ENCODE measurements at regions not wholly inside any gene's neighbourhood (a gene's known extent, or its start where the extent isn't known, plus 50 kb on each side); places are given as distances from the start of the nearest gene placed in this dataset.

GRCh38 chr4:84336964-84337705, 162.0 kb downstream of the NKX6-1 start:
- TF ChIP-seq CTCF (IDR thresholded peaks at IDR 0.05) (no peak), POLR2A (IDR thresholded peaks at IDR 0.05) (no peak), POLR2AphosphoS5 (IDR thresholded peaks at IDR 0.05) (no peak), EP300 (IDR thresholded peaks at IDR 0.05) (no peak)
- WGBS, 2 donors: 61 to 64% methylated on average over 3 of the region's 3 CpGs
- Histone ChIP-seq H3K9me3 (no peaks in the 10 kb centered on the region), H3K4me1 (no peaks in the 10 kb centered on the region), H3K27ac (no peak overlapping the region), H3K4me3 (no peak overlapping the region), H3K27me3 (no peaks in the 10 kb centered on the region), H3K36me3 (no peaks in the 10 kb centered on the region)
- DNase-seq: no peak
- intact Hi-C loops (cut with DNase I): no loop called here

DNA sequence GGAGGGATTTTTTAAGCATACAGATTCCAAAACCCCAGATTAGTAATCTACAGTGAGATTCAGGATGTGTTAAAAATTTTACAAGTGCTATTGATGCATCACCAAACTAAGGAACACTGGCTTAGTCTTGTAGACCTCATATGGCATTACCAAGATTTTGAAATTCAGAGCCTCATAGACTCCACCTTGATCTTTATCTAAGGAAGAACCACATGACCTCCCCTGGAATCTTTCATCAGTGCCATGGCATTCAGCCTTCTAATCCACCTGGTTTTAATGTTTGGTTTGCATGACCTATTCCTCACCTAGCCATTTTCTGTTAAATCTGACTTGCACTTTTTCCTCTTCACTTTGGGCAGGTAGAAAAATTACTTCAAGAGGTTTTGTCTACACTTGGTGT, 171.6 kb downstream of the NKX6-1 start:
- intact Hi-C loops (cut with DNase I): no loop called here
- Histone ChIP-seq H3K4me3 (no peak overlapping the region), H3K4me1 (no peaks in the 10 kb centered on the region), H3K27me3 (no peaks in the 10 kb centered on the region), H3K27ac (no peak overlapping the region), H3K36me3 (no peaks in the 10 kb centered on the region), H3K9me3 (no peaks in the 10 kb centered on the region)
- TF ChIP-seq CTCF (IDR thresholded peaks at IDR 0.05): no peak
- no peak for DNase-seq

GRCh38 chr4:84325625-84326024, 173.5 kb downstream of the NKX6-1 start:
- WGBS, 2 donors: 82 to 91% methylated on average over 2 of the region's 2 CpGs
- Histone ChIP-seq H3K4me1 (no peaks in the 10 kb centered on the region), H3K27me3 (no peaks in the 10 kb centered on the region), H3K36me3 (no peaks in the 10 kb centered on the region), H3K9me3 (no peaks in the 10 kb centered on the region), H3K4me3 (no peak overlapping the region), H3K27ac (no peak overlapping the region)
- intact Hi-C loops (cut with DNase I): no loop called here
- DNase-seq: no peak
- TF ChIP-seq POLR2AphosphoS5 (IDR thresholded peaks at IDR 0.05): no peak
- TF ChIP-seq POLR2A (IDR thresholded peaks at IDR 0.05): no peak
- no peak for TF ChIP-seq EP300 (IDR thresholded peaks at IDR 0.05)
- TF ChIP-seq CTCF (IDR thresholded peaks at IDR 0.05): no peak

DNA sequence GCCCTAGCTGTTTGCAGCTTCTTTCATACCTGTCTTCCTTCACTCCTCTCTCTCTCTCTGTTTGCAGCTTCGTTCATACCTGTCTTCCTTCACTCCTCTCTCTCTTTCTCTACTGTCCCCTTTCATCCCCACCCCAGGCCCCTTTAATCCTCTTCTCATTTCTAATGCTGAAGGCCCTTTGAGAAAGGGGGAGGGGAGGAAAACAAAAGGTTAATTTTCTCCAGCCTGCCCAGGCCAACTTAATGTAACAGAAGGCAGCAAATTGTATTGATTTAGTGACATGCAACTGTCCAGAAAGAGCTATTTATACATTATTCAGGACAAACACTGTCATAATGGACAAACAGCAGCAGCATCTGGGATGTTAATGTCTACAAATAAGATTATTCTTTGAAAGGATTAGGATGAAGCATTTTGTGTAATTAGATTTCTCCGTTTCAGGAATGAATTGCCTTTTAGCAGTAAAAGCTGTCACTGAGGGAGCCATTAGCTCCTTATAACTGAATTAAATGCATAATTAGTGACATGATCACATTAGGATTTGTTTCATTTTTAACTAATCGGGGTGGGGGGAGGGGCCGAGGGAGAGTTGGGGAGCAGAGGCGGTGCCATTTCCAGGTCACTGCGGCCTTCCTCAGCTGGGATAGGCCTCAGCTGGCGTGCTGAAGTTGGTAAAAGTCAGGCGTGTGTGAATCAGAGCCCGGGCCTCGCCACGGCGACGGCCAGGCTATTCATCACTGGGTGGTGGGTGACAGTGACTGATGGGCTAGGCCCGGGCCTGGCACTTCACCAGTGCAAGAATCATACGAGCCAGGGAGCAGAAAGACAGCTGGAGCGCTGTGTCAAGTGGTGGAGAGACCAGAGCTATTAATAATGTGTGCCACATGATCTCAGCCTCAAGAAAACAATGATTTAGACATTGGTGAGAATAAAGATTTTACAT, 174.5 kb downstream of the NKX6-1 start:
- intact Hi-C loops (cut with DNase I): no loop called here
- no peak for TF ChIP-seq EP300 (IDR thresholded peaks at IDR 0.05)
- no peak for TF ChIP-seq CTCF (IDR thresholded peaks at IDR 0.05)
- no peak for TF ChIP-seq POLR2AphosphoS5 (IDR thresholded peaks at IDR 0.05)
- TF ChIP-seq POLR2A (IDR thresholded peaks at IDR 0.05): no peak

More for the DNA sequence above, 174.5 kb downstream of the NKX6-1 start:
- Histone ChIP-seq H3K4me1 (no peaks in the 10 kb centered on the region), H3K9me3 (no peaks in the 10 kb centered on the region), H3K27me3 (no peaks in the 10 kb centered on the region), H3K27ac (no peak overlapping the region), H3K36me3 (no peaks in the 10 kb centered on the region), H3K4me3 (no peak overlapping the region)
- no peak for DNase-seq
- 53 to 80% methylated on average over 16 of the region's 16 CpGs for WGBS, 2 donors
